HPDE6-E6E7 (cell line): ENCODE measurements at regions not wholly inside any gene's neighbourhood (a gene's known extent, or its start where the extent isn't known, plus 50 kb on each side); places are given as distances from the start of the nearest gene placed in this dataset.

Experiments
- DNase-seq: peaks from one replicate; pipeline ENCODE4 v3.0.0; 2011; ENCODE audit warnings: missing footprints; ENCODE audit errors: extremely low spot score

DNA sequence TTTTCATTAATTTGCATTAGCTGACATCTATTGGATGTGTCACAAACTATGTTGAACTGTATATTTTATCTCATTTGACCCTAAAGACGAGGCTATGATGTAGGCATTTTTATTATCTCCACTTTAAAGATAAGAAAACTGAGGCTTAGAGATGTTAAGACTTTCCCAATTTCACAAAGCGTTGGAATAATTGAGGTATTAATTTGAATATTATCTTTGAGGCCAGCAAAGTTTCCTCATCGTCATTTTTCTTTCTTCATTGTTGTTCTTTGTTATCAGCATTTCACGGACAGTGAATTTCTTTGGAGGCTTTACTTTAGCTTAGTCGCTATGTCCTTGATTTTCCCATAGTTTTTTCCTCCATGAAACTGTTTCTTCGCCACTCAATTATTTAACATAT, 227.5 kb upstream of the MYOCD start:
- no peak for DNase-seq

DNA sequence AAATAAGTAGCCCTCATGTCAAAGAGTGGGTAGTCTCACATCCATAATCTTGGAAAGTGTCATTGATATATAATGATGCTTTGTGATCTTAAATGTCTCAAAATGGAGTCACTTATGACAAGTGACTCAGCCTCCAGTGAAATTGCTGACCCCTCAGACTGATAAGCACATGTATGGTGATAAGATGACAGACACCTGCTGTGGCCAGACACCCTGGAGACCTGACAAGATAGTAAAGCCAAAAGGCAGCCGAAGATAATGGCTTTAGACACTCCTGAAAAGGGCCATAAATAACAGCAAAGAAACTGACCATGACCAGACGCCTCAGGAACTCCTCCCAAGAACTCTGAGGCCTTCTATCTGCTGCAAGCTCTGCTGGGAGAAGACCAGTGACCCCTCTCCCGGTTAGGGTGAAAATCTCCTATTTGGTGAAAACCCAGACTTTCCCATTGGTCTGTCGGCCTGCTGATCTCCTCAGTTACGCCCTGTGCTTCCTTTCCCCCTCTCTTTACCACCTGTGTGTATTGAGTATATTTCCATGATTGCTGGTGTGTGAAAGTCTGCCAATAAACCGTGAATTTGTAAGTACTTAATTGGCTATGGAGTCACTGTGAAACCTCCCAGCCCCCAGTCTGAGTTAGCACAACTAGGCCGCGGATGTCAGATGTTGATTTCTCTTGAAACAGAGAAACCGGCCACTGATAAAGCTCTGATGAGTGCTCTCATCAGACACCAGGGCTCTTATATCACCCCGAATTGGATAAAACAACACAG, 226.7 kb upstream of the MYOCD start:
- no peak for DNase-seq

GRCh38 chr17:12445331-12445730, 220.4 kb upstream of the MYOCD start:
- no peak for DNase-seq

GRCh38 chr17:12457493-12457892, 208.2 kb upstream of the MYOCD start:
- no peak for DNase-seq

- DNase-seq, result no peak
Observed at GRCh38 chr17:12459736-12460135, 206.0 kb upstream of the MYOCD start.

GRCh38 chr17:12463102-12463501, 202.6 kb upstream of the MYOCD start:
- DNase-seq, result no peak

DNA sequence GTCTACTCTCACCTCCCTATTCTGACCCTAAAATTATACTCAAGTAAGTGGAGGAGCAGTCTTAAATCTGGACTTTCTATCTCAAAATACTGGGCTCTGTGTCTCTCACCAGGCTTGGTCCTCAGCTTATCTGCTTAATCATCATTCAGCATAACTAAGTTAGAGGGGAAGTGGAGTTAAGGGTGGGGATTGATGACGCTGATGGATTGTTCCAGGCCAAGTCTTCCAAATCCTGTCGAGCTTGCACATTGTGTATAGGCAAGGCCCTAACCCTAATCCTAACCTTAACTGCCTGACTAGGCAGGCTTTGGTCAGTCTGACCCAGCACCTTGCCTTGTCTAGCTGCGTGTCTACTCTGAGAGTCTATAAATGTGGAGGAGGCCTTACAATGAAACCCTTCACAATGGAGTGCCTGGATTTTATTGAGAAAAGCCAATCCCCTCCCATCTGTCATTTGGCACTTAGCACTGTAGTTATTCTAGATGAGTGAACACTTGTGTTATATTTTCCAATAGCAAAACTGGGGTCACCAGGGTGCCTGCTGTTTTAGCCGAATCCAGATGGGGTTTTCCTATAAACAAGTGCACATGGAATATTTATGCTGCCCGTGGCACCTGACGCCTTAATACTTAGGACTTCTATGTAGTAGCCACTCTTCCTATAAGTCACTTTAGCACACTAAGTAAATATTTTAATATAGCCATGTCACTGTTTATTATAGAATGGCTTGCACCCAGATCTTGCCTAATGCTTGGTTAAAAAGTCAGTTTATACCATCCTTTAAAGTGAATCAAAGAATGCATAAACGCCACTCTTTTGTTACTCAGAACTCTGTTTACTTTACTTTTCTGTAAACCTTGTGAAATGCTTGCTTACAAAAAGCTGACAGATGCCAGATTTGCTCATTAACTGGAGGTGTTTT, 193.2 kb upstream of the MYOCD start:
- DNase-seq, result no peak

GRCh38 chr17:12478311-12478710, 187.4 kb upstream of the MYOCD start:
- no peak for DNase-seq

DNA sequence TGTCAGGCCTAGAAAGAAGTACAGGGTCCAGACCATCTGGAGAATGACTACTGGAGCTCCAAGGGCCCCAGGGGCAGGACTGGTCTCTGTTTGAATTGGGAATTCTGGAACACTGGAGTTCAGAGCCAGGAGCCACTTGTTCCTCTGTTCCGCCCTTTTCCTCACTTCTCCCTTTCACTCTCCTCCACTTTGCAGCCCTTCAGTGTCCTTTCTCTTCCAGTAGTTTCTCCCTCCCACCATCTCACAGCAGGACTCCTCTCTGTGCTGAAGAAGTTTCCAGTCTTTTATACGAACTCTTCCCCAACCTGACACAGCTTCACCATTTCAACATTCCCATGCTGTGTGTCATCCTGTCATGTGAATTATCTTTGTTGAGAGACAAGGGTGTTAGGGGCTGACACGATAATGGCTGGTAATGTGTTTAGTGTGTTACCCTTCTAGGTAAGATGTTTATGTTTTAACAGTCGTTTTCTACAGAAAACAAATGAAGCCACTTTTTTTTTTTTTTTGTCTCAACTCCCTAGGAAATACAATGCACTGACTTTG, 180.3 kb upstream of the MYOCD start:
- DNase-seq, result no peak

- no peak for DNase-seq
Observed at GRCh38 chr17:12489325-12489724, 176.4 kb upstream of the MYOCD start.

DNA sequence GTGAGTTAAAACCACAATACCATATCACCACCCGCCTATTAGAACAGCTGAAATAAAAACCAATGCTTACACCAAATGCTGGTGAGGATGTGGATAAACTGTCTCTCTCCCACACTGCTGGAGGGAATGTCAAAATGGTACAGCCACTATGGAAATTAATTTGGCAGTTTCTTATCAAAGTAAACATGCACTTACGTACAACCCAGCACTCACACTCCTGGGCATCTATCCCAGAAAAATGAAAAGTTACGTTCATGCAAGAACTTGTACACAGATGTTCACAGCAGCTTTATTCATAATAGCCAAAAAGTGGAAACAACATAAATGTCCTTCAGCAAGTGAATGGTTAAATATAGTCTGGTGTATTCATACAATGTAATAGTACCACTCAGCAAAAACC, 173.2 kb upstream of the MYOCD start:
- DNase-seq, result no peak

DNA sequence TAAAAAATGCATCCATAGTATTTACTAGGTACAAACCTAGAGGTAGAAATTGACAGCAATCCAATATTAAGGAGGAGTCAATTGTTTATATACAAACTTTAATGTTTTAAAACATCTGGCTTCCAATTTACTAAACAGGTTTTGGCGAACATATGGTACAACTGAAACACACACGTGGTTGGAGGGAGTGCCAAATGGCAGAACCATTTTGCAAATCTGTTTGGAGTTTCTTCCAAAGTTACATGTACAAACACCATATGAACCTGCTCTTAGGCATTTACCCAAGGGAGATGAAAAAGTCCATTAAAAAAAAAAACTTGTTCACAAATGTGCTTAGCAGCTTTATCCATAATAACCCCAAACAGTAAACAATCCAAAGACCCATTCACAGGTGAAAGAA, 159.8 kb upstream of the MYOCD start:
- DNase-seq, result no peak

GRCh38 chr17:12507026-12507595, 158.6 kb upstream of the MYOCD start:
- DNase-seq, result no peak

GRCh38 chr17:12509801-12510200, 155.9 kb upstream of the MYOCD start:
- no peak for DNase-seq

DNA sequence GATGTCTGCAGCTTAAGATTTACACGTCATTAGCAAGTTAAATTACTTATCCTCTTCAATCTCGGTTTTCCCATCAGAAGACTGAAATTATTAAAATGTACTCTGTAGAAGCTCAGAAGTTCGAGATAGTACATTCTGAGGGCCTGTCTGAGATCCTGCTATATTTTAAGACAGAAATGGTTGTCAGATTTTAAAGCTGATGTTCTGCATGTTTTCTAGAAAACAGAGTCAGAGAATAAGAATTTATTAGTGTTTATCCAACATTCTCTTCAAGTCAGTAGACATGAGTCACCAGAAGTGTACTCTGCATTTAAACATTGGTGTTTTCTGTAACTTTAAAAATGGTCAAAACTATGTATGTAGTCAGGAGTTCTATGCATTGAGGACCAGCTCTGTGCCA, 155.2 kb upstream of the MYOCD start:
- no peak for DNase-seq

GRCh38 chr17:12512694-12513355, 152.9 kb upstream of the MYOCD start:
- no peak for DNase-seq

GRCh38 chr17:12514596-12514995, 151.1 kb upstream of the MYOCD start:
- no peak for DNase-seq

GRCh38 chr17:12519956-12520594, 145.6 kb upstream of the MYOCD start:
- no peak for DNase-seq

DNA sequence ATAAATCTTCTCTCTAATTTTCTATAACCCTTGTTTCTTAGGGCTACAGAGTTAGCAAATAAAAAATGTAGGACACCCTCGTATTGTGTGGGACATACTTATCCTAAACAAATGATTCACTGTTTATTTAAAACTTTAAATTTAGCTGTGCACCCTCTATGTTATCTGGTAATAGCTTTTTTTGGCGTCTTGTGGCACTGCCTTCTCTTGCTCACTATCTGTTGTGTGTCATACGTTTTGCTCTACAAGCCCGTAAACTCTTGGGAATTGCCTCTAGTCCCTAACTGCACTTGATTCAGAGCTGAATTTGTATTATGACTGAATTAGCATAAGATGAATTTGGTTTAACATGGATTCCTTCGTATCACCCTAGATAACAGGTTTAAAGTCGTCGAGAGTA, 144.3 kb upstream of the MYOCD start:
- no peak for DNase-seq

DNA sequence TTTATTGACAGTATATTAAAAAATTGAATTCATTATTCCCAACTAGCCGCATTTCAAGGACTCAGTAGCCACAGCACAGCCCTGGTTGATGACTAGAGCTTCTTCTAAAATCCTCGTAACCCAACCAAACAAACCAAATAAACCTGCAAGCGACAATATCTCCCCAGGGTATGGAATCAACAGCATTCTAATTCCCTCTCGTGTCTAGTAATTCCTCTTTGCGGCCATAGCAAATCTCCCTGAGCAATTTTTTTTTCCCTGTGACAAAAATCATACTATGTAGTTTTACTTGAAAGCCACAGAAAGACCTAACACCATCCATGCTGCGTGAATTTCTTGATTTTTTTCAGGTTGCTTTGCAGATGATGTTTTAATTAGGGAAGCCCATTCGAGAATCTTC, 143.4 kb upstream of the MYOCD start:
- DNase-seq, result no peak

DNA sequence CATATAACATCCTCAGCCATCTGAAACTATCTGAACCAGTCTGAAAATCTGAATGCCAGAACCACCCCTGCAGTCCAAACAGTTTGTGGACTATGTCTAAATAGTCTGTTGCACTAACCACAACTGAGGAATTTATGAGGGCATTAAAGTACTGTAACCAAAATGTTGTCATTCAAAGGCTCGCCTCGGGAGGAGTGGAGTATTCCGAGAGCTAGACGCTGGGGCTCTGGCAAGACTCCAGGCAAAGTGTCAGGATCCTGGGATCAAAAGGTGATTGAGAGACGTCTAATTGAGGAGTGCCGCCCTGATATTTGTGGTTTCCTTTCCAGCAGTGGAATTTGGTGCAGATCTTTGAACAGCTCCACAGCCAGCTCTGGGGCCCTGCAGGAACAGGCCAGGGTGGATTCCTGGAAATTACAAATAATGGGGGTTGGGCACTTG, 142.9 kb upstream of the MYOCD start:
- DNase-seq, result no peak
